Activated CD8-positive, alpha-beta T cell treated with anti-CD3 and anti-CD28 coated beads, Interleukin-2, amount 10 ng/mL, durations not matched to agents 7 days and 5 days (primary cell): ENCODE measurements at regions not wholly inside any gene's neighbourhood (a gene's known extent, or its start where the extent isn't known, plus 50 kb on each side); places are given as distances from the start of the nearest gene placed in this dataset.
"Not testable (repeated sequence)": the region's sequence is repeated elsewhere in the genome, so short reads cannot be mapped to it uniquely, and the experiment has no call there.

Source experiments
- ATAC-seq: fragments of 150-1000 bp; cut with Tn5 transposase; one replicate; pipeline ENCODE4 v1.10.0; 2021; ENCODE audit warnings: moderate library complexity
- CTCF ChIA-PET: fragments of 350-600 bp; sonication (Branson Sonifier 250); formaldehyde crosslinking; loops from one replicate; lab custom pipeline; 2021; ENCODE audit warnings: antibody characterized with exemption; lab: Charles Lee
- POLR2A ChIA-PET: fragments of 350-600 bp; sonication (Branson Sonifier 250); formaldehyde crosslinking; loops from one replicate; lab custom pipeline; 2021; ENCODE audit warnings: antibody characterized with exemption; lab: Charles Lee
- DNase-seq: peaks from one replicate; pipeline ENCODE4 v3.0.0-alpha.2; 2020
- H3K27ac Mint-ChIP-seq: one replicate; pipeline ENCODE4 v1.8.0; 2021; ENCODE audit warnings: mild to moderate bottlenecking, mixed read lengths
- H3K27me3 Mint-ChIP-seq: one replicate; pipeline ENCODE4 v1.8.0; 2021; ENCODE audit warnings: low read depth, mixed read lengths
- H3K36me3 Mint-ChIP-seq: one replicate; pipeline ENCODE4 v1.8.0; 2021; ENCODE audit warnings: low read depth, mixed read lengths
- H3K4me1 Mint-ChIP-seq: one replicate; pipeline ENCODE4 v1.8.0; 2021; ENCODE audit warnings: low read depth, mixed read lengths
- H3K4me3 Mint-ChIP-seq: one replicate; pipeline ENCODE4 v1.8.0; 2021; ENCODE audit warnings: mild to moderate bottlenecking, mixed read lengths
- H3K9me3 Mint-ChIP-seq: one replicate; pipeline ENCODE4 v1.8.0; 2022; ENCODE audit warnings: mixed read lengths; ENCODE audit not compliant: insufficient read depth

GRCh38 chr7:106752367-106752766 lies 91.4 kb upstream of the CCDC71L start:
- H3K4me3 Mint-ChIP-seq, result no peak overlapping the region
- H3K9me3 Mint-ChIP-seq, result peaks cover 7% of the 10 kb centered on the region
- H3K27ac Mint-ChIP-seq, result no peak overlapping the region
- no peaks in the 10 kb centered on the region for H3K27me3 Mint-ChIP-seq
- CTCF ChIA-PET, result interaction anchor here (1.1 kb wide), 1 partner anchor 8 kb away, joined by 4 read pairs; no protein-coding TSS in a partner anchor
- no peak for DNase-seq
- no peaks in the 10 kb centered on the region for H3K36me3 Mint-ChIP-seq
- POLR2A ChIA-PET, result no interaction called here
- no peak for ATAC-seq
- H3K4me1 Mint-ChIP-seq, result peaks cover 4% of the 10 kb centered on the region

- POLR2A ChIA-PET, CTCF ChIA-PET, DNase-seq, ATAC-seq, H3K36me3 Mint-ChIP-seq, H3K27me3 Mint-ChIP-seq, H3K4me3 Mint-ChIP-seq, H3K27ac Mint-ChIP-seq, H3K9me3 Mint-ChIP-seq, H3K4me1 Mint-ChIP-seq: not testable (repeated sequence)
These were observed 94.1 kb upstream of the CCDC71L start for GRCh38 chr7:106755024-106755423.

GRCh38 chr7:106755641-106756040 lies 94.7 kb upstream of the CCDC71L start:
- CTCF ChIA-PET, result interaction anchor here (2.2 to 2.3 kb wide), 2 partner anchors 19 to 96 kb away, joined by 8 to 9 read pairs; partner anchors contain the start of gene CCDC71L
- Mint-ChIP-seq H3K4me3 (no peak overlapping the region), H3K27me3 (no peaks in the 10 kb centered on the region), H3K36me3 (no peaks in the 10 kb centered on the region), H3K27ac (no peak overlapping the region), H3K4me1 (peaks cover 4% of the 10 kb centered on the region), H3K9me3 (peaks cover 7% of the 10 kb centered on the region)
- ATAC-seq (no peak), DNase-seq (no peak)
- POLR2A ChIA-PET, result no interaction called here

- ATAC-seq (no peak), DNase-seq (no peak)
- CTCF ChIA-PET, result interaction anchor here (2.2 to 2.3 kb wide), 2 partner anchors 19 to 96 kb away, joined by 8 to 9 read pairs; partner anchors contain the start of gene CCDC71L
- H3K27me3 Mint-ChIP-seq, result no peaks in the 10 kb centered on the region
- no peak overlapping the region for H3K4me3 Mint-ChIP-seq
- H3K36me3 Mint-ChIP-seq, result no peaks in the 10 kb centered on the region
- H3K4me1 Mint-ChIP-seq, result peaks cover 4% of the 10 kb centered on the region
- POLR2A ChIA-PET, result no interaction called here
- peaks cover 7% of the 10 kb centered on the region for H3K9me3 Mint-ChIP-seq
- no peak overlapping the region for H3K27ac Mint-ChIP-seq
These were observed 95.1 kb upstream of the CCDC71L start for GRCh38 chr7:106756071-106756470.

GRCh38 chr7:106756884-106757283 lies 95.9 kb upstream of the CCDC71L start:
- Mint-ChIP-seq H3K9me3 (peaks cover 7% of the 10 kb centered on the region), H3K27ac (no peak overlapping the region), H3K27me3 (no peaks in the 10 kb centered on the region), H3K36me3 (no peaks in the 10 kb centered on the region), H3K4me1 (peaks cover 4% of the 10 kb centered on the region), H3K4me3 (no peak overlapping the region)
- DNase-seq (no peak), ATAC-seq (no peak)
- ChIA-PET CTCF (interaction anchor here (2.2 to 2.3 kb wide), 2 partner anchors 20 to 97 kb away, joined by 8 to 9 read pairs; partner anchors contain the start of gene CCDC71L), POLR2A (no interaction called here)

GRCh38 chr7:106757846-106758245 lies 96.9 kb upstream of the CCDC71L start:
- POLR2A ChIA-PET, result no interaction called here
- H3K27me3 Mint-ChIP-seq, result no peaks in the 10 kb centered on the region
- H3K4me1 Mint-ChIP-seq, result no peaks in the 10 kb centered on the region
- ATAC-seq (no peak), DNase-seq (no peak)
- no peaks in the 10 kb centered on the region for H3K36me3 Mint-ChIP-seq
- no peak overlapping the region for H3K27ac Mint-ChIP-seq
- CTCF ChIA-PET, result interaction anchor here (2.2 to 2.3 kb wide), 2 partner anchors 21 to 98 kb away, joined by 8 to 9 read pairs; partner anchors contain the start of gene CCDC71L
- H3K9me3 Mint-ChIP-seq, result peaks cover 7% of the 10 kb centered on the region
- H3K4me3 Mint-ChIP-seq, result no peak overlapping the region

GRCh38 chr7:106762845-106763244 lies 101.9 kb upstream of the CCDC71L start:
- H3K27ac Mint-ChIP-seq, H3K9me3 Mint-ChIP-seq, POLR2A ChIA-PET, DNase-seq, CTCF ChIA-PET, ATAC-seq, H3K36me3 Mint-ChIP-seq, H3K4me3 Mint-ChIP-seq, H3K27me3 Mint-ChIP-seq, H3K4me1 Mint-ChIP-seq: not testable (repeated sequence)

- Mint-ChIP-seq H3K9me3 (no peaks in the 10 kb centered on the region), H3K27me3 (no peaks in the 10 kb centered on the region), H3K4me3 (no peak overlapping the region), H3K36me3 (no peaks in the 10 kb centered on the region), H3K27ac (no peak overlapping the region), H3K4me1 (peaks cover 16% of the 10 kb centered on the region)
- POLR2A ChIA-PET, result no interaction called here
- CTCF ChIA-PET, result no interaction called here
- ATAC-seq (no peak), DNase-seq (no peak)
These were observed 101.4 kb upstream of the PIK3CG start for GRCh38 chr7:106763717-106764116.

GRCh38 chr7:106765727-106766355 lies 99.2 kb upstream of the PIK3CG start:
- ATAC-seq (no peak), DNase-seq (no peak)
- Mint-ChIP-seq H3K4me1 (peaks cover 16% of the 10 kb centered on the region), H3K9me3 (no peaks in the 10 kb centered on the region), H3K27me3 (no peaks in the 10 kb centered on the region), H3K4me3 (no peak overlapping the region), H3K36me3 (no peaks in the 10 kb centered on the region), H3K27ac (no peak overlapping the region)
- ChIA-PET POLR2A (no interaction called here), CTCF (interaction anchor here (0.8 to 1.1 kb wide), 2 partner anchors 105 to 429 kb away, joined by 3 to 4 read pairs; partner anchors contain the start of gene CCDC71L)

- Mint-ChIP-seq H3K4me3 (no peak overlapping the region), H3K9me3 (no peaks in the 10 kb centered on the region), H3K27me3 (no peaks in the 10 kb centered on the region), H3K36me3 (no peaks in the 10 kb centered on the region), H3K4me1 (peaks cover 16% of the 10 kb centered on the region), H3K27ac (no peak overlapping the region)
- CTCF ChIA-PET, result interaction anchor here (0.8 to 2.0 kb wide), 4 partner anchors 19 to 430 kb away, joined by 3 to 5 read pairs (median 3); partner anchors contain the start of gene CCDC71L
- DNase-seq, result no peak
- no peak for ATAC-seq
- POLR2A ChIA-PET, result no interaction called here
These were observed 98.5 kb upstream of the PIK3CG start for GRCh38 chr7:106766551-106766950.

GRCh38 chr7:106767078-106767477 lies 98.0 kb upstream of the PIK3CG start:
- Mint-ChIP-seq H3K36me3 (no peaks in the 10 kb centered on the region), H3K9me3 (no peaks in the 10 kb centered on the region), H3K4me1 (peaks cover 16% of the 10 kb centered on the region), H3K4me3 (peak overlapping the region; percentile 13), H3K27me3 (no peaks in the 10 kb centered on the region), H3K27ac (peak overlapping the region; percentile 19)
- ChIA-PET CTCF (interaction anchor here (0.8 to 2.0 kb wide), 3 partner anchors 19 to 108 kb away, joined by 3 to 5 read pairs (median 3); partner anchors contain the start of gene CCDC71L), POLR2A (no interaction called here)
- DNase-seq (no peak), ATAC-seq (peak; percentile 41)
